Body of pancreas (tissue), 4 donors: ENCODE measurements at regions not wholly inside any gene's neighbourhood (a gene's known extent, or its start where the extent isn't known, plus 50 kb on each side); places are given as distances from the start of the nearest gene placed in this dataset.
A peak's percentile ranks its signal among the peaks of the same experiment; 100 is the strongest.

Source experiments
- ATAC-seq: fragments of 150-250 bp; one replicate; pipeline ENCODE4 v1.9.1; 2016
- DNase-seq, 4 donors: peaks; one replicate each; pipeline ENCODE4 v3.0.0-alpha.2; 2019
- H3K27ac ChIP-seq, 4 donors: fragments of 200-600 bp; sonication (generic); 1 replicate in 3 of 4; 2 replicates in 1 of 4; pipeline versions ENCODE4 v1.5.1 to v1.6.1; 2016 to 2019; ENCODE audit warnings: mild to moderate bottlenecking in 1 of 4, mixed read lengths in 1 of 4, moderate library complexity in 1 of 4
- H3K27me3 ChIP-seq, 2 donors: fragments of 200-600 bp; sonication (generic); one replicate each; pipeline ENCODE4 v1.6.0; 2016; ENCODE audit warnings: mild to moderate bottlenecking in 1 of 2
- H3K36me3 ChIP-seq, 2 donors: fragments of 200-600 bp; sonication (generic); replicated peaks in 1 of 2; 2 replicates each; pipeline ENCODE4 v1.5.1; 2016; ENCODE audit warnings: low read depth in 2 of 2; ENCODE audit not compliant: insufficient read depth in 1 of 2
- H3K4me1 ChIP-seq: fragments of 200-600 bp; sonication (generic); one replicate; pipeline ENCODE4 v1.6.0; 2016
- H3K4me3 ChIP-seq, 2 donors: fragments of 200-600 bp; sonication (generic); 1 replicate in 1 of 2; 2 replicates in 1 of 2; pipeline ENCODE4 v1.5.1; 2016 to 2019
- H3K9me3 ChIP-seq, 3 donors: fragments of 200-600 bp; sonication (generic); 1 replicate in 2 of 3; 2 replicates in 1 of 3; pipeline ENCODE4 v1.5.1; 2016
- CTCF ChIP-seq, 7 experiments: fragments of 450-650 bp in 4 of 7; fragments of 200-600 bp in 3 of 7; sonication (generic) in 3 of 7; IDR thresholded peaks; one replicate each; pipeline ENCODE4 v1.5.1; 2016 to 2019; ENCODE audit warnings: antibody characterized with exemption in 7 of 7
- POLR2A ChIP-seq, 3 donors: fragments of 450-650 bp; IDR thresholded peaks; one replicate each; pipeline ENCODE4 v1.6.1; 2016; ENCODE audit warnings: antibody characterized with exemption in 3 of 3, mild to moderate bottlenecking in 2 of 3
- WGBS, 2 donors: methylation state at CpG; one replicate each; pipeline ENCODE4 v1.1.5; 2017; 5-methylcytosine and 5-hydroxymethylcytosine counted together
- intact Hi-C: fragments of 100-400 bp; cut with DNase I; formaldehyde crosslinking; loops from one replicate; pipeline ENCODE4 v1.15.1; 2023

GRCh38 chr1:217275655-217276398 lies 355.1 kb downstream of the GPATCH2 start:
- intact Hi-C loops = no loop called here
- Histone ChIP-seq H3K4me3 (no peak overlapping the region), H3K9me3 (no peaks in the 10 kb centered on the region), H3K27me3 (no peaks in the 10 kb centered on the region), H3K4me1 (no peaks in the 10 kb centered on the region), H3K36me3 (no peaks in the 10 kb centered on the region), H3K27ac (no peak overlapping the region)
- ATAC-seq = peak; percentile 24
- 38 to 47% methylated on average over 6 of the region's 6 CpGs for WGBS, 2 donors
- DNase-seq = no peak
- TF ChIP-seq POLR2A (IDR thresholded peaks at IDR 0.05) (no peak), CTCF (IDR thresholded peaks at IDR 0.05) (no peak)

- Histone ChIP-seq H3K27me3 (no peaks in the 10 kb centered on the region), H3K4me1 (no peaks in the 10 kb centered on the region), H3K36me3 (no peaks in the 10 kb centered on the region), H3K4me3 (no peak overlapping the region), H3K27ac (no peak overlapping the region), H3K9me3 (no peaks in the 10 kb centered on the region)
- ATAC-seq (no peak), DNase-seq (no peak)
- intact Hi-C loops = no loop called here
- TF ChIP-seq POLR2A (IDR thresholded peaks at IDR 0.05) = no peak
- no peak for TF ChIP-seq CTCF (IDR thresholded peaks at IDR 0.05)
- WGBS, 2 donors = 43 to 45% methylated on average over 2 of the region's 2 CpGs
These were observed 355.8 kb downstream of the GPATCH2 start for GRCh38 chr1:217274927-217275654.

- Histone ChIP-seq H3K9me3 (no peaks in the 10 kb centered on the region), H3K36me3 (no peaks in the 10 kb centered on the region), H3K27me3 (no peaks in the 10 kb centered on the region), H3K4me3 (no peak overlapping the region), H3K27ac (no peak overlapping the region), H3K4me1 (no peaks in the 10 kb centered on the region)
- ATAC-seq = no peak
- TF ChIP-seq CTCF (IDR thresholded peaks at IDR 0.05) = no peak
- no peak for TF ChIP-seq POLR2A (IDR thresholded peaks at IDR 0.05)
- no peak for DNase-seq
- intact Hi-C loops = no loop called here
These were observed 356.5 kb downstream of the GPATCH2 start for GRCh38 chr1:217274416-217274815.

GRCh38 chr1:217273866-217274265 lies 357.0 kb downstream of the GPATCH2 start:
- no peaks in the 10 kb centered on the region for H3K4me1 ChIP-seq
- TF ChIP-seq POLR2A (IDR thresholded peaks at IDR 0.05) (no peak), CTCF (IDR thresholded peaks at IDR 0.05) (no peak)
- no peaks in the 10 kb centered on the region for H3K36me3 ChIP-seq
- H3K4me3 ChIP-seq = no peak overlapping the region
- no peak overlapping the region for H3K27ac ChIP-seq
- ATAC-seq = no peak
- 71 to 74% methylated on average over 10 of the region's 10 CpGs for WGBS, 2 donors
- H3K27me3 ChIP-seq = no peaks in the 10 kb centered on the region
- no peak for DNase-seq
- intact Hi-C loops = no loop called here
- no peaks in the 10 kb centered on the region for H3K9me3 ChIP-seq
